HG03095 (cell line): ENCODE measurements at regions not wholly inside any gene's neighbourhood (a gene's known extent, or its start where the extent isn't known, plus 50 kb on each side); places are given as distances from the start of the nearest gene placed in this dataset.

Experiments used
- ATAC-seq: cut with Tn5 transposase; IDR thresholded peaks from one replicate; pipeline ENCODE4 v1.9.1; 2021; ENCODE audit warnings: moderate library complexity; ENCODE audit not compliant: unreplicated experiment

GRCh38 chr2:41445865-41446264 lies 602.0 kb upstream of the PKDCC start:
- ATAC-seq = no peak

GRCh38 chr2:41446266-41446665 lies 601.6 kb upstream of the PKDCC start:
- no peak for ATAC-seq

DNA sequence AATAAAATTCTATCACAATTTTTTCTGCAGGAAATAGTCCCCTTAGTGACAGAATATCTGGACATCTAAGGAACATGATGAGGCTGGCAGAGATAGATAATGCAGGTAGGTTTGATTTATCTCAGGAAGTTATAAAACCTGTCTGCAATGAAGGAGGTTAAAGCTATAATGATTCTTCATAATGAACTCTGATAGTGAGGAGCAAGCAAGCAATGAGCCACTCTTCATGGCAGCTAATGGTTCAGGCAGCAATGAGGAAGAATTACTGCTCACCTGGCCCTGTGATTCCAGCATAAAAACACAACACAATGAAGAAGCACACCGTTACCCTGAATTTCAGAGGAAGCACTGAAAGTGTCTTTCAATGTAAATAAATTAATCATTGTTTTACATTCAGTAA lies 599.6 kb upstream of the PKDCC start:
- ATAC-seq = no peak

DNA sequence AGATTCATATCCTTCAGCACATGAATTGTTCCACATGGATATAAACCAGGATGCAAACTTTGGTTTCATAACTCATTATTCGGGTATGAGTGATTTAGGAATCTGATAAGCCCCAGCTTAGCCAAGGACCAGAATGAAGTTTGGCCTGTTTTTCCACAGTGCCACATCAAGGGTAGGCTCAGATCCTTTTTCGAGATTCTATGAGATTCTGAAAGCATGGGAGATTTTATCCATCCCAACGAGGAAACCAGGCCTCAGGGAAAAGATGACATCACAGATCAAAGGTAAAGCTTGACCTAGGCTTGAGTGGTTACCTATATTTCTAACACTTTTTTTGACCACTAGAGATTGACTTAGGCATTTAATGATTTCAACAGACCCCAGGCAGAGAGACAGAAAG lies 590.8 kb upstream of the PKDCC start:
- ATAC-seq = no peak

DNA sequence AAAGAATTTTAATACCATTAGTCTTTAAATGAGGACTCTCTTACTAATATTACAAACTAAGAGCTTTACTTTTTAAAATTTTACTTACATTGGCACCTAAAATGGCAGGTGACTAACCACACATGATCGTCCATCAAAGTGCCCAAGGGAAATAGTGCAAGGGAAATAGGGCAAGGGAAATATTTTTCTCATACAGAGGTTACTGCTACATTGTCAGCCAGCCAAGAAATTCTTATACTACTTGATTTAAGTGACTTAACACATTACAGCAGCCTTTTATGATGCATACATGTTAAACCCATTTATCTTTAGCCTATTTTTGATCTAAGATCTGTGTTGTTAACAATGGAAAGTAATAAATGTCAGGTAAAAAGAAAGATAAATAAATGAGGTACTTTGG lies 587.2 kb upstream of the PKDCC start:
- ATAC-seq = no peak

DNA sequence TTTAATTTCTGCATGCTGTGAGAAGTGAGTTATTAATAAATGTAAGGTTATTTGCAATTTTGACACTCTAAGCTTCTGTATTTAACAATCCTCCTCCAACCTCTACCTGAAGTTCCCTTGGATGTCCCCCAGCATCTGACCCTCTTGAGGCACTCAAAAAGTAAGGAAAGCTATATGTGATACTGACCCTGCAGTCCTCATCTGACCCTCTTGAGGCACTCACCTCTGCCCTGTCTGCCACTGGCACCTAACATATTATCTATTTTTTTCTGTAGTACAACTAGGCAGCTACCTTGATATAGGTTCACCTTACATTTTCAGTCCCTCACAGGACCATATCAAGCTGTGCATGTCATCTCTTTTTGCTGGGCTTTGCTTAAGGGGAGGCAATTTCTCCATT lies 583.4 kb upstream of the PKDCC start:
- no peak for ATAC-seq

- peak; percentile 61 for ATAC-seq
Observed at GRCh38 chr2:41475959-41476358, 571.9 kb upstream of the PKDCC start.

DNA sequence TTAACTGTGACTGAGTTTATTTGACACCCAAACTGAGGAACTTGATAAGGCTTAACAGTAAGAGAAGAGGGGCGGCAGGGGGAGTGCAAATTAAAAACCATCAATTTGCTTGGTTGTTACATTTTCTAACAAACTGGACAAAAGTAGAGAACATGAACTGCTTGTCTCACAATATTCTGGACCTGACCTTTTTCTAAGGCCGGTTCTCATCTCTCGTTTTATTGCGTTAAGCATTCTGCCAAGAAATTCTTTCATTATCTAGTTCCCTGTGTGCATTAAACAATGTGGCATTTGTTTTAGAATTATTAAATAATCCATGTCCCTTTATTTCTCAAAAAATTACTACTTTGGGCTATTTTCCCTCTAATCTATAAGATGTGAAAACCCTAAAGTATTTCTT lies 565.2 kb upstream of the PKDCC start:
- no peak for ATAC-seq

GRCh38 chr2:41483226-41483625 lies 564.6 kb upstream of the PKDCC start:
- ATAC-seq = no peak

GRCh38 chr2:41483982-41484857 lies 563.6 kb upstream of the PKDCC start:
- no peak for ATAC-seq

DNA sequence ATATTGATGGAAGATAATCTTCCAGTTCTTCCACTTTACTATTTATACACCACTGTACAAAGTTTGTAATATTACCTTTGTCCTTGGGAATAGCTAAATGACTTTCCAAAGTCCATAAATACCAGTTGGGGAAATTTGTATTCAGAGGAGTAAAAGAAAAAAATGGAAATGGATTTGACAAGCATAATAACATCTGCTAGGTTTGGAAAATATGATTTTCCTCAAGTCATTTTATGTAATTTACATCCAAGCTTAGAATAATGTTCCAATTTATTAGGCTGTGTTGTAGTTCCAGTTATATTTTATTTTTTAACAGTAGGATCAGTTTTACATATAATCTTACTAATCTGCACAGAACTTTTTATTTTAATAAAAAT lies 563.0 kb upstream of the PKDCC start:
- ATAC-seq = no peak

DNA sequence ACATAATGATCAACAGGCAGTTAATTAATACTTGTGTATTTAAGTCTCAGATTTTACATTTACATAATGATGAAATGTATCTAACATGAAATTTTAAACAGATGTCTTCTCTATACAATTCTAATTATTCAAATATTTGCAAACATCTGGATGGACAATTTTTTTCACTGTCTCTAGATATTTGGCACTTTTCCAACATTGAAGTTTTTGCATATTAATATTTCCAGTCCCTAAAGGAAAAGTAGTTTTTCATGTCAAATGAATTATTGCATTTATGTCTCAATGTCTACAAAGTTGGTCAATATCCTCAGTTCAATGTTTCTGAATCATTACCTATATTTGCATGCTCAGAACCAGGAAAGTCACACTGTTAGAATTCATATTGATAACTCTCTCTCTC lies 560.9 kb upstream of the PKDCC start:
- no peak for ATAC-seq

GRCh38 chr2:41488888-41489287 lies 558.9 kb upstream of the PKDCC start:
- ATAC-seq = no peak

GRCh38 chr2:41489638-41490037 lies 558.2 kb upstream of the PKDCC start:
- ATAC-seq = no peak

- no peak for ATAC-seq
Observed at GRCh38 chr2:41495050-41495449, 552.8 kb upstream of the PKDCC start.

GRCh38 chr2:41496908-41497307 lies 550.9 kb upstream of the PKDCC start:
- no peak for ATAC-seq

GRCh38 chr2:41498781-41499180 lies 549.0 kb upstream of the PKDCC start:
- no peak for ATAC-seq

DNA sequence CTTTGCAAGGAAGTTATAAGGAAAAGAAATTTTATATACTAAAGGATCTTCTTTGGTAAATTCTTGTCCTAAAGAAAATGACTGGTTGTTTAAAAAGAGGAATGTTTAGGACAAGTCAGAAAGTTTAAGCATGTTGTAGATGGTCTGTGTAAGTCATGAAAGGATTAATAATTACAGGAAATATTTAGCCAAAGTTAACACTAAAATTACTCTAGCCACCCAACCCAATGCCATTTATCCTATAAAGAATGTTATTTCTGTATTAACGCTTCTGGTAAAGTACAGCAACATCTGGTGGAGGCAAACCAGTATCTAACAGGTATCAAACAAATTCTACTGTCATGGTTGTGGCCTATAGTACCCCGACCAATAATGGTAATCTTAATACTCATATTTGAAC lies 546.9 kb upstream of the PKDCC start:
- no peak for ATAC-seq

DNA sequence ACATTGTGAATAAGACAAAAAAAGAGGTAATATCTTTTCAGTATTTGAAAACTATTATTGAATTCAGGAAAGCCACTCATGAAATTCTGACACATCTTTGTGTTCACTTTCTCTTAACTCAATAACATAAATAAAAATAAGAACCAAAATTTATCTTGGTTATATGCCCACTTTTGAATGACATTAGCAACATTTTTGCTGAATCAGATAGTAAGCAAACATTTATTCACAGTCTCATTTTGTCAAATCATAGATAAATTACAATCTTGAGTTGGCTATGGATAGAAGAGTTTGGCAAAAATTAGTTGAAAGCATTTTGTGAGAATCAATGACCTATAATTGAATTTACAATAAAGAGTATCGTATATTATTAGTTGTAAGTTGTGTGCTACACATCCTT lies 545.1 kb upstream of the PKDCC start:
- ATAC-seq = no peak

DNA sequence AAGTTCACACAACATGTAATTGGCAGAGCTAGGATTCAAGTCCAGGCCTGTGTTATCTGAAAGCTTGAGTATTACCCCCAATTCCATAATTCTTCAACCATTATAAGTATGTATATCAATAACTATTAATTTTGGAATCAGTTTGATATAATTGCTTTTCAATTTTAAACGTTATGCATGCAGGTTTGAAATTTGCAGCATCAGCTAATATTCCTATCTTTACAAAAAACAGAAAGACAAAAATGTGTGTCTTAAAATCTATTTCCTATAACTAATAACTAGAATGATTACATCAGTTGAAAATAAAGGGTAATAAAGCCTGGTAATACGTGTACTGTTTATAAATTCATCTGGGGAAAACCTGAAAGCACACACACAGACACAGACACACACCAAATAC lies 543.3 kb upstream of the PKDCC start:
- no peak for ATAC-seq

DNA sequence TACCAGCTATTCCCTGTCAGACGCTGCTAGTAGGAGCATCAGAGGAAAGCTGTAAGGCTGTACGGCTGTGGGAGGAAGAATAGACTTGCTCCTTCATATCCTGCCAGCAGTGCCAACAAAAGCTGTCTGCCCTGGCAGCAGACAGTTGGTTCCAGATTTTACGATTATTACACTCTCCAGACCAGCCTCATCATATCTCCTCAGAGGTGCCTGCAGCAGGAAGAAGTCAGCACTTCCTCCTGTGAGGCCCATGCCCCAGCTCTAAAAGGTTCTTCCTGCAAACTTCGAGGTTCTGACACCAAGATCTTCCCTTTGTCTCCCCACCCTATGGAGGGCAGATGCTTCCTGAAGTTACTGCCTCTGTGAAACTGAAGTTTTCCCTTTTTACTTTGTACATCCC lies 537.7 kb upstream of the PKDCC start:
- no peak for ATAC-seq

- no peak for ATAC-seq
Observed at GRCh38 chr2:41521211-41521610, 526.6 kb upstream of the PKDCC start.
